AG04450 (cell line): ENCODE measurements at regions not wholly inside any gene's neighbourhood (a gene's known extent, or its start where the extent isn't known, plus 50 kb on each side); places are given as distances from the start of the nearest gene placed in this dataset.
"Not testable (repeated sequence)": the region's sequence is repeated elsewhere in the genome, so short reads cannot be mapped to it uniquely, and the experiment has no call there.

Experiments
- CTCF ChIA-PET: fragments of 300-600, 350-600 bp; formaldehyde crosslinking; extraction: SDS; loops from one replicate; lab custom pipeline; 2022; ENCODE audit warnings: antibody characterized with exemption, inconsistent platforms; lab: Charles Lee
- POLR2A ChIA-PET: fragments of 350-600 bp; formaldehyde crosslinking; extraction: SDS; loops from one replicate; lab custom pipeline; 2021; ENCODE audit warnings: antibody characterized with exemption, inconsistent platforms; lab: Yijun Ruan, JAX
- DNase-seq: peaks from one replicate; pipeline ENCODE4 v3.0.0-alpha.2; 2011; ENCODE audit warnings: low read depth, low spot score
- H3K27ac ChIP-seq: one replicate; pipeline ENCODE4 v1.5.1; 2012; ENCODE audit warnings: low read depth, low read length, control low read depth
- H3K27me3 ChIP-seq: one replicate; pipeline ENCODE4 v1.6.0; 2012; ENCODE audit warnings: low read length; ENCODE audit not compliant: control insufficient read depth, insufficient read depth
- H3K4me3 ChIP-seq: 2 replicates; pipeline ENCODE4 v1.5.1; 2011; ENCODE audit warnings: mild to moderate bottlenecking, low read depth, low read length, control low read depth
- H3K9me3 ChIP-seq: 2 replicates; pipeline ENCODE4 v1.5.1; 2012; ENCODE audit warnings: low read length; ENCODE audit not compliant: control insufficient read depth, insufficient read depth
- TF ChIP-seq, protein P1 (sequence below): IDR thresholded peaks from 2 replicates; pipeline ENCODE4 v1.5.1; 2011; ENCODE audit warnings: low read depth, low read length, control low read depth, inconsistent platforms

- DNase-seq = no peak
- no peaks in the 10 kb centered on the region for H3K9me3 ChIP-seq
- ChIA-PET CTCF (no interaction called here), POLR2A (no interaction called here)
- H3K27ac ChIP-seq = no peak overlapping the region
- peaks cover 2% of the 10 kb centered on the region for H3K27me3 ChIP-seq
- H3K4me3 ChIP-seq = no peak overlapping the region
- TF ChIP-seq, protein P1, sequence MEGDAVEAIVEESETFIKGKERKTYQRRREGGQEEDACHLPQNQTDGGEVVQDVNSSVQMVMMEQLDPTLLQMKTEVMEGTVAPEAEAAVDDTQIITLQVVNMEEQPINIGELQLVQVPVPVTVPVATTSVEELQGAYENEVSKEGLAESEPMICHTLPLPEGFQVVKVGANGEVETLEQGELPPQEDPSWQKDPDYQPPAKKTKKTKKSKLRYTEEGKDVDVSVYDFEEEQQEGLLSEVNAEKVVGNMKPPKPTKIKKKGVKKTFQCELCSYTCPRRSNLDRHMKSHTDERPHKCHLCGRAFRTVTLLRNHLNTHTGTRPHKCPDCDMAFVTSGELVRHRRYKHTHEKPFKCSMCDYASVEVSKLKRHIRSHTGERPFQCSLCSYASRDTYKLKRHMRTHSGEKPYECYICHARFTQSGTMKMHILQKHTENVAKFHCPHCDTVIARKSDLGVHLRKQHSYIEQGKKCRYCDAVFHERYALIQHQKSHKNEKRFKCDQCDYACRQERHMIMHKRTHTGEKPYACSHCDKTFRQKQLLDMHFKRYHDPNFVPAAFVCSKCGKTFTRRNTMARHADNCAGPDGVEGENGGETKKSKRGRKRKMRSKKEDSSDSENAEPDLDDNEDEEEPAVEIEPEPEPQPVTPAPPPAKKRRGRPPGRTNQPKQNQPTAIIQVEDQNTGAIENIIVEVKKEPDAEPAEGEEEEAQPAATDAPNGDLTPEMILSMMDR = no peak
Observed at GRCh38 chr1:29925058-29925457, 688.7 kb downstream of the PTPRU start.

DNA sequence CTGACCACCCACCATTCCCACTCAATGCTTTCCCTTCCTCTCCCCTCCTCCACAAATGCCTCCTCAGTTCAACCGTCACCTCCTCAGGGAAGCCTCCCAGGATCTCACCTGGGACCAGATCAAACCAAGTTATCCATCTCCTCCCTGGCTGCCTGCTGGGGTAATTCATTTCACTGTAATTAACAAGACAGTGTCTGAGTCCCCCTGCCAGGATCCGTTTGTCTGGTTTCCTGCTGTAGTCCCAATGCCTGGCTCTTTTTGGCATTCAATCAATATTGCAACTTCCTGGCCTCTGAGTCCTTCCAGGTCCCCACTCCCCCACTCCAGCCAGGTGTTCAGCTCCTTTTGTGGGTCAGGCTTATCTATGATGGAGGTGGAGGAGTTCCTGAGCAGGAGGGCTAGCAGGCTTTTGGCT, 687.7 kb downstream of the PTPRU start:
- CTCF ChIA-PET = no interaction called here

GRCh38 chr1:29921741-29922140, 685.4 kb downstream of the PTPRU start:
- POLR2A ChIA-PET = interaction anchor here (0.6 kb wide), 1 partner anchor 656 kb away, joined by 3 read pairs; no protein-coding TSS in a partner anchor
- TF ChIP-seq, protein P1 = no peak
- H3K27me3 ChIP-seq = peaks cover 2% of the 10 kb centered on the region

More for the DNA sequence above, 687.7 kb downstream of the PTPRU start:
- TF ChIP-seq, protein P1 = no peak
- H3K27me3 ChIP-seq = peaks cover 2% of the 10 kb centered on the region
- H3K9me3 ChIP-seq = no peaks in the 10 kb centered on the region
- no peak overlapping the region for H3K27ac ChIP-seq
- POLR2A ChIA-PET = no interaction called here
- no peak for DNase-seq
- H3K4me3 ChIP-seq = no peak overlapping the region

GRCh38 chr1:29920784-29921183, 684.5 kb downstream of the PTPRU start:
- POLR2A ChIA-PET = no interaction called here
- Histone ChIP-seq H3K27ac (no peak overlapping the region), H3K27me3 (peaks cover 2% of the 10 kb centered on the region), H3K4me3 (no peak overlapping the region), H3K9me3 (no peaks in the 10 kb centered on the region)
- TF ChIP-seq, protein P1 = no peak
- DNase-seq = no peak
- CTCF ChIA-PET = no interaction called here

More at GRCh38 chr1:29921741-29922140, 685.4 kb downstream of the PTPRU start:
- Histone ChIP-seq H3K4me3 (no peak overlapping the region), H3K27ac (no peak overlapping the region), H3K9me3 (no peaks in the 10 kb centered on the region)
- CTCF ChIA-PET = no interaction called here
- DNase-seq = no peak

GRCh38 chr1:29920316-29920715, 684.0 kb downstream of the PTPRU start:
- CTCF ChIA-PET = no interaction called here
- Histone ChIP-seq H3K4me3 (no peak overlapping the region), H3K9me3 (no peaks in the 10 kb centered on the region), H3K27me3 (peaks cover 2% of the 10 kb centered on the region), H3K27ac (no peak overlapping the region)
- TF ChIP-seq, protein P1 = no peak
- DNase-seq = no peak
- POLR2A ChIA-PET = no interaction called here

DNA sequence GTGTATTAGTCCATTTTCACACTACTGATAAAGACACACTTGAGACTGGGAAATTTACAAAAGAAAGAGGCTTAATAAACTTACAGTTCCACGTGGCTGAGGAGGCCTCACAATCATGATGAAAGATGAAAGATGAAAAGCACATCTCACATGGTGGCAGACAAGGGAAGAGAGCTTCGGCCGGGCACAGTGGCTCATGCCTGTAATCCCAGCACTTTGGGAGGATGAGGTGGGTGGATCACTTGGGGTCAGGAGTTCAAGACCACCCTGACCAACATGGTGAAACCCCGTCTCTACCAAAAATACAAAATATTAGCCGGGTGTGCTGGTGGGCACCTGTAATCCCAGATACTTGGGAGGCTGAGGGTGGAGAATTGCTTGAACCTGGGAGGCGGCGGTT, 682.7 kb downstream of the PTPRU start:
- DNase-seq, H3K9me3 ChIP-seq, H3K27me3 ChIP-seq, H3K4me3 ChIP-seq, H3K27ac ChIP-seq, CTCF ChIA-PET, POLR2A ChIA-PET: not testable (repeated sequence)
